Neural cell (in vitro differentiated cells): ENCODE measurements at regions not wholly inside any gene's neighbourhood (a gene's known extent, or its start where the extent isn't known, plus 50 kb on each side); places are given as distances from the start of the nearest gene placed in this dataset.

Experiments
- H2AFZ ChIP-seq: fragments of 200-600, 300-800 bp; sonication (generic), shearing (Covaris generic); 2 replicates; pipeline ENCODE4 v1.6.0; 2014; ENCODE audit warnings: low read depth, mild to moderate bottlenecking, antibody characterized with exemption, low read length, moderate library complexity
- H3F3A ChIP-seq: fragments of 200-600 bp; shearing (Covaris generic); 2 replicates; pipeline ENCODE4 v1.6.1; 2016; ENCODE audit warnings: mild to moderate bottlenecking, moderate library complexity, mixed read lengths, antibody characterized with exemption, low read length; ENCODE audit not compliant: insufficient read depth, poor library complexity, severe bottlenecking
- H3K27ac ChIP-seq: fragments of 200-600, 300-800 bp; sonication (generic), shearing (Covaris generic); 2 replicates; pipeline ENCODE4 v1.5.1; 2014; ENCODE audit warnings: mild to moderate bottlenecking, low read length, moderate library complexity
- H3K27me3 ChIP-seq: fragments of 300-800, 200-600 bp; sonication (generic), shearing (Covaris generic); 2 replicates; pipeline ENCODE4 v1.6.0; 2014; ENCODE audit warnings: mild to moderate bottlenecking, low read depth, low read length, moderate library complexity; ENCODE audit not compliant: insufficient read depth
- H3K36me3 ChIP-seq: fragments of 300-800, 200-600 bp; sonication (generic), shearing (Covaris generic); 2 replicates; pipeline ENCODE4 v1.5.1; 2014; ENCODE audit warnings: mild to moderate bottlenecking, antibody characterized with exemption, low read length, moderate library complexity; ENCODE audit not compliant: insufficient read depth
- H3K4me2 ChIP-seq: fragments of 300-800, 200-600 bp; sonication (generic), shearing (Covaris generic); 2 replicates; pipeline ENCODE4 v1.6.0; 2014; ENCODE audit warnings: mild to moderate bottlenecking, low read length
- H3K4me3 ChIP-seq: fragments of 300-800, 200-600 bp; sonication (generic), shearing (Covaris generic); 2 replicates; pipeline ENCODE4 v1.5.1; 2014; ENCODE audit warnings: mild to moderate bottlenecking, low read length, moderate library complexity
- H3K79me2 ChIP-seq: fragments of 200-600 bp; shearing (Covaris generic); replicated peaks from 2 replicates; pipeline ENCODE4 v1.6.0; 2014; ENCODE audit warnings: mild to moderate bottlenecking, low read length, moderate library complexity; ENCODE audit not compliant: insufficient read depth
- H3K9ac ChIP-seq: fragments of 300-800, 200-600 bp; sonication (generic), shearing (Covaris generic); 2 replicates; pipeline ENCODE4 v1.6.1; 2016; ENCODE audit warnings: mild to moderate bottlenecking, low read length, mixed read lengths
- H3K9me2 ChIP-seq: fragments of 200-600 bp; shearing (Covaris generic); 2 replicates; pipeline ENCODE4 v1.6.1; 2016; ENCODE audit warnings: mild to moderate bottlenecking, low read length, mixed read lengths; ENCODE audit not compliant: insufficient read depth
- H3K9me3 ChIP-seq: fragments of 200-600, 300-800 bp; sonication (generic), shearing (Covaris generic); 2 replicates; pipeline ENCODE4 v1.6.1; 2016; ENCODE audit warnings: mild to moderate bottlenecking, mixed run types, low read length, moderate library complexity, mixed read lengths
- H4K20me1 ChIP-seq: fragments of 200-600 bp; shearing (Covaris generic); 2 replicates; pipeline ENCODE4 v1.6.1; 2016; ENCODE audit warnings: mild to moderate bottlenecking, mixed run types; ENCODE audit not compliant: insufficient read depth
- CTCF ChIP-seq: fragments of 450-650 bp; IDR thresholded peaks from 2 replicates; pipeline ENCODE4 v1.5.1; 2014; ENCODE audit warnings: antibody characterized with exemption, mild to moderate bottlenecking, moderate library complexity; ENCODE audit not compliant: poor library complexity, severe bottlenecking
- EP300 ChIP-seq: fragments of 450-650 bp; conservative IDR thresholded peaks from 2 replicates; pipeline ENCODE4 v1.6.1; 2014; ENCODE audit warnings: antibody characterized with exemption, mild to moderate bottlenecking, moderate library complexity; ENCODE audit not compliant: poor library complexity, severe bottlenecking
- EZH2 ChIP-seq: fragments of 200-600, 300-800 bp; shearing (Covaris generic), sonication (generic); IDR thresholded peaks from 2 replicates; pipeline ENCODE4 v1.6.1; 2014; ENCODE audit warnings: antibody characterized with exemption, low read length, borderline replicate concordance, mild to moderate bottlenecking; ENCODE audit not compliant: insufficient read depth, poor library complexity, severe bottlenecking
- MXI1 ChIP-seq: fragments of 450-650 bp; conservative IDR thresholded peaks from 2 replicates; pipeline ENCODE4 v1.6.1; 2014; ENCODE audit warnings: antibody characterized with exemption, mild to moderate bottlenecking; ENCODE audit not compliant: poor library complexity, severe bottlenecking
- POLR2AphosphoS5 ChIP-seq: IDR thresholded peaks from 2 replicates; pipeline ENCODE4 v1.6.1; 2012
- RAD21 ChIP-seq: fragments of 450-650 bp; conservative IDR thresholded peaks from 2 replicates; pipeline ENCODE4 v1.6.1; 2014; ENCODE audit warnings: antibody characterized with exemption, mild to moderate bottlenecking, moderate library complexity
- REST ChIP-seq: IDR thresholded peaks from 2 replicates; pipeline ENCODE4 v1.6.1; 2012; ENCODE audit warnings: borderline replicate concordance
- SMC3 ChIP-seq: fragments of 450-650 bp; conservative IDR thresholded peaks from 2 replicates; pipeline ENCODE4 v1.6.1; 2014; ENCODE audit warnings: antibody characterized with exemption, mild to moderate bottlenecking, moderate library complexity; ENCODE audit not compliant: poor library complexity
- TAF1 ChIP-seq: IDR thresholded peaks from 2 replicates; pipeline ENCODE4 v1.6.1; 2012; ENCODE audit warnings: low read depth

DNA sequence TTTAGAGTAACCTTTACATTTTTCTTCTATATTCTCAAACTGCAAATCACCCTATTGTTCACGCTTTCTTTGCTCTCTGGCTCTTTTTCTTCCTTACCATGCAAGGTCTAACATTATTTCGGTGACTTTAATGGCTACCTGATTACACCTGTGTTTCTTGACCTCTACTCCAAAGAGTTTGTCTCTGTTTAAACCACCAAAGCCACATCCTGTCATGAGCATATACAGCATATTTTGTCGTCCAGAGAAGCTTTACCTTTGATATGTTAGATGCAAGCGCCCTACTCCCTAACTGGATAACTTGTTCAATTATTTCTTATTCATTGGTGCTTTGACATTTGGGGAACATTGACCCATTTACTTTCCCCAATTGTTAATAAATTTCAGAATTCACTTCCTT, 565.1 kb upstream of the GCFC2 start:
- Histone ChIP-seq H3K4me2 (no peak overlapping the region), H3K9me2 (no peaks in the 10 kb centered on the region), H3K27me3 (no peaks in the 10 kb centered on the region), H3K9ac (no peak overlapping the region), H3K36me3 (no peaks in the 10 kb centered on the region), H4K20me1 (no peaks in the 10 kb centered on the region), H3F3A (no peaks in the 10 kb centered on the region), H3K27ac (no peak overlapping the region), H3K79me2 (no peaks in the 10 kb centered on the region), H2AFZ (no peak overlapping the region), H3K4me3 (no peak overlapping the region), H3K9me3 (no peaks in the 10 kb centered on the region)
- TF ChIP-seq CTCF (no peak), POLR2AphosphoS5 (no peak), REST (no peak), RAD21 (no peak), SMC3 (no peak), EZH2 (no peak), TAF1 (no peak), EP300 (no peak), MXI1 (no peak)

DNA sequence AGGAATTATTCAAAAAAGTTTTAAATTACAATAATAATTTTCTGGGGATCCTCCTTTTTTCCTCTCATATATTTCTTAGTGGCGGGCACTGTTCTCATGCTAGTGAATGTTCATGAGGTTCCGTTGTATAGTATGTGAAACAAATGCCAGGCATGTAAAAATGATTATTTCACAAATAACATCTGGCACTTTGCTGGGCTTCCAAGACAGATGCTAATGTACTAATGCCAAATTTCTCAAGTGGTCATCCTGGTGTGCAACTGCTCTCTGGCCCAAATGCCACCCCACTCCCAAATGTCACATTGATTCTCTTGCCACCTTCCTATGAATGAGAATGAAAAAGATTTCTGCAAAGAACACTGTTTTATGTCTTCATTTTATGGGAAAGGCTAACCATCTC, 564.0 kb upstream of the GCFC2 start:
- Histone ChIP-seq H3K4me3 (no peak overlapping the region), H3K27me3 (no peaks in the 10 kb centered on the region), H3F3A (no peaks in the 10 kb centered on the region), H2AFZ (no peak overlapping the region), H3K9me2 (no peaks in the 10 kb centered on the region), H3K4me2 (no peak overlapping the region), H3K27ac (no peak overlapping the region), H3K36me3 (no peaks in the 10 kb centered on the region), H3K79me2 (no peaks in the 10 kb centered on the region), H3K9me3 (no peaks in the 10 kb centered on the region), H3K9ac (no peak overlapping the region), H4K20me1 (no peaks in the 10 kb centered on the region)
- TF ChIP-seq REST (no peak), MXI1 (no peak), EZH2 (no peak), EP300 (no peak), RAD21 (no peak), SMC3 (no peak), TAF1 (no peak), POLR2AphosphoS5 (no peak), CTCF (no peak)
